ENCODE measurements at regions not wholly inside any gene's neighbourhood (a gene's known extent, or its start where the extent isn't known, plus 50 kb on each side); places are given as distances from the start of the nearest gene placed in this dataset.

DNA sequence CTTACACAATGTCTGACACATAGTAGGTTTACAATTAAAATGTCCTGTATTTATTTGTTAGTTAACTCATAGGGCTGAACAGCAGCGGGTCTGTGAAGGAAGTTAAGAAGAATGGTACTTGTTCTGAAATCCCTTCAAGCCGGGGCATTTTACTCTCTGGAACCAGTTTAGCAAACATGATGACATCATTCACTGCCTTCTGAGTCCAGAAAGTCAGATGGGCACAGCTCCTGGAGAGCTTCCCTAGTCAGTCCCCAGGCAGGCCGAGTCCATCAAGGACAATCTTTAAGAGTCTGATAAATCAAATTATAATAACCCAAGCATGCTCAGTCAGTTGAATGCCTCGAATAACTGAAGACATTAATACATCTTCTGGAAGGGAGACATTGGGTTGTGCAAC lies 125.4 kb upstream of the DAB1 start:
- TF ChIP-seq, protein P1, sequence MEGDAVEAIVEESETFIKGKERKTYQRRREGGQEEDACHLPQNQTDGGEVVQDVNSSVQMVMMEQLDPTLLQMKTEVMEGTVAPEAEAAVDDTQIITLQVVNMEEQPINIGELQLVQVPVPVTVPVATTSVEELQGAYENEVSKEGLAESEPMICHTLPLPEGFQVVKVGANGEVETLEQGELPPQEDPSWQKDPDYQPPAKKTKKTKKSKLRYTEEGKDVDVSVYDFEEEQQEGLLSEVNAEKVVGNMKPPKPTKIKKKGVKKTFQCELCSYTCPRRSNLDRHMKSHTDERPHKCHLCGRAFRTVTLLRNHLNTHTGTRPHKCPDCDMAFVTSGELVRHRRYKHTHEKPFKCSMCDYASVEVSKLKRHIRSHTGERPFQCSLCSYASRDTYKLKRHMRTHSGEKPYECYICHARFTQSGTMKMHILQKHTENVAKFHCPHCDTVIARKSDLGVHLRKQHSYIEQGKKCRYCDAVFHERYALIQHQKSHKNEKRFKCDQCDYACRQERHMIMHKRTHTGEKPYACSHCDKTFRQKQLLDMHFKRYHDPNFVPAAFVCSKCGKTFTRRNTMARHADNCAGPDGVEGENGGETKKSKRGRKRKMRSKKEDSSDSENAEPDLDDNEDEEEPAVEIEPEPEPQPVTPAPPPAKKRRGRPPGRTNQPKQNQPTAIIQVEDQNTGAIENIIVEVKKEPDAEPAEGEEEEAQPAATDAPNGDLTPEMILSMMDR (IDR thresholded peaks at IDR 0.05) = no peak
- no peak for TF ChIP-seq EZH2 (IDR thresholded peaks at IDR 0.05; ENCODE audit: borderline replicate concordance, insufficient read depth, low read depth, low read length, poor library complexity, severe bottlenecking)
